ENCODE measurements at regions not wholly inside any gene's neighbourhood (a gene's known extent, or its start where the extent isn't known, plus 50 kb on each side); places are given as distances from the start of the nearest gene placed in this dataset.

GRCh38 chr16:79537584-79537983, 63.0 kb downstream of the MAF start:
- TF ChIP-seq RAD21 (CRISPR knock-in tag; IDR thresholded peaks at IDR 0.05) (no peak), ATF2 (CRISPR knock-in tag; IDR thresholded peaks at IDR 0.05) (no peak), ZBTB44 (CRISPR knock-in tag; IDR thresholded peaks at IDR 0.05) (no peak), CTCF (CRISPR knock-in tag; IDR thresholded peaks at IDR 0.05) (no peak), REST (IDR thresholded peaks at IDR 0.05; ENCODE audit: borderline replicate concordance in 1 of 2, low read depth in 1 of 2, low read length in 2 of 2) (no peak), MXD3 (CRISPR knock-in tag; IDR thresholded peaks at IDR 0.05) (no peak), MED13 (CRISPR knock-in tag; IDR thresholded peaks at IDR 0.05) (no peak), SIN3A (IDR thresholded peaks at IDR 0.05; ENCODE audit: borderline replicate concordance, low read depth, low read length) (no peak)
